Hepatocyte (in vitro differentiated cells): ENCODE measurements at regions not wholly inside any gene's neighbourhood (a gene's known extent, or its start where the extent isn't known, plus 50 kb on each side); places are given as distances from the start of the nearest gene placed in this dataset.
A peak's percentile ranks its signal among the peaks of the same experiment; 100 is the strongest.

Experiments
- DNase-seq: peaks from one replicate; pipeline ENCODE4 v3.0.0-alpha.2; 2016; ENCODE audit warnings: low spot score
- H2AFZ ChIP-seq: fragments of 200-600 bp; sonication (generic); 2 replicates; pipeline ENCODE4 v1.6.0; 2016; ENCODE audit warnings: antibody characterized with exemption, mild to moderate bottlenecking
- H3K27ac ChIP-seq: fragments of 200-600 bp; sonication (generic); 2 replicates; pipeline ENCODE4 v1.5.1; 2016; ENCODE audit warnings: mild to moderate bottlenecking
- H3K27me3 ChIP-seq: fragments of 200-600 bp; sonication (generic); 2 replicates; pipeline ENCODE4 v1.6.1; 2016
- H3K36me3 ChIP-seq: fragments of 200-600 bp; sonication (generic); replicated peaks from 2 replicates; pipeline ENCODE4 v1.5.1; 2016; ENCODE audit warnings: low read depth; ENCODE audit not compliant: insufficient read depth
- H3K4me1 ChIP-seq: fragments of 200-600 bp; sonication (generic); 2 replicates; pipeline ENCODE4 v1.5.1; 2016; ENCODE audit warnings: mild to moderate bottlenecking, moderate library complexity; ENCODE audit not compliant: insufficient read depth
- H3K4me2 ChIP-seq: fragments of 200-600 bp; sonication (generic); 2 replicates; pipeline ENCODE4 v1.6.0; 2016
- H3K4me3 ChIP-seq: fragments of 200-600 bp; sonication (generic); 2 replicates; pipeline ENCODE4 v1.5.1; 2016; ENCODE audit warnings: mild to moderate bottlenecking
- H3K79me2 ChIP-seq: fragments of 200-600 bp; sonication (generic); 2 replicates; pipeline ENCODE4 v1.6.0; 2017; ENCODE audit warnings: mild to moderate bottlenecking
- H3K9me2 ChIP-seq: fragments of 200-600 bp; sonication (generic); replicated peaks from 2 replicates; pipeline ENCODE4 v1.6.0; 2017; ENCODE audit warnings: mild to moderate bottlenecking; ENCODE audit not compliant: insufficient read depth
- H3K9me3 ChIP-seq: fragments of 200-600 bp; sonication (generic); 2 replicates; pipeline ENCODE4 v1.5.1; 2016; ENCODE audit warnings: low read depth, mild to moderate bottlenecking
- H4K20me1 ChIP-seq: fragments of 200-600 bp; sonication (generic); 2 replicates; pipeline ENCODE4 v1.6.0; 2016; ENCODE audit warnings: mild to moderate bottlenecking; ENCODE audit not compliant: insufficient read depth, poor library complexity, severe bottlenecking
- EZH2 ChIP-seq: fragments of 200-600 bp; sonication (generic); IDR thresholded peaks from 2 replicates; pipeline ENCODE4 v1.6.1; 2016; ENCODE audit warnings: antibody characterized with exemption, mild to moderate bottlenecking, borderline replicate concordance
- EZH2phosphoT487 ChIP-seq: fragments of 200-600 bp; sonication (generic); IDR thresholded peaks from one replicate; pipeline ENCODE4 v1.6.1; 2018; ENCODE audit warnings: antibody characterized with exemption, mild to moderate bottlenecking, low read depth, moderate library complexity; ENCODE audit not compliant: unreplicated experiment, severe bottlenecking
- WGBS: methylation state at CpG from one replicate; pipeline ENCODE4 v1.1.6; 2016; ENCODE audit warnings: low lambda C conversion rate; ENCODE audit errors: missing lambda C conversion rate; 5-methylcytosine and 5-hydroxymethylcytosine counted together
- TF ChIP-seq, protein P1 (sequence below): fragments of 200-600 bp; sonication (generic); IDR thresholded peaks from 2 replicates; pipeline ENCODE4 v1.5.1; 2016; ENCODE audit warnings: antibody characterized with exemption, mild to moderate bottlenecking; ENCODE audit not compliant: poor library complexity

- Histone ChIP-seq H3K27me3 (no peaks in the 10 kb centered on the region), H3K27ac (peak overlapping the region; percentile 66), H3K4me3 (no peak overlapping the region), H4K20me1 (no peaks in the 10 kb centered on the region), H3K36me3 (no peaks in the 10 kb centered on the region), H3K4me1 (peaks cover 8% of the 10 kb centered on the region), H2AFZ (no peak overlapping the region), H3K9me3 (no peaks in the 10 kb centered on the region), H3K9me2 (no peaks in the 10 kb centered on the region), H3K79me2 (no peaks in the 10 kb centered on the region), H3K4me2 (no peak overlapping the region)
- TF ChIP-seq, protein P1, sequence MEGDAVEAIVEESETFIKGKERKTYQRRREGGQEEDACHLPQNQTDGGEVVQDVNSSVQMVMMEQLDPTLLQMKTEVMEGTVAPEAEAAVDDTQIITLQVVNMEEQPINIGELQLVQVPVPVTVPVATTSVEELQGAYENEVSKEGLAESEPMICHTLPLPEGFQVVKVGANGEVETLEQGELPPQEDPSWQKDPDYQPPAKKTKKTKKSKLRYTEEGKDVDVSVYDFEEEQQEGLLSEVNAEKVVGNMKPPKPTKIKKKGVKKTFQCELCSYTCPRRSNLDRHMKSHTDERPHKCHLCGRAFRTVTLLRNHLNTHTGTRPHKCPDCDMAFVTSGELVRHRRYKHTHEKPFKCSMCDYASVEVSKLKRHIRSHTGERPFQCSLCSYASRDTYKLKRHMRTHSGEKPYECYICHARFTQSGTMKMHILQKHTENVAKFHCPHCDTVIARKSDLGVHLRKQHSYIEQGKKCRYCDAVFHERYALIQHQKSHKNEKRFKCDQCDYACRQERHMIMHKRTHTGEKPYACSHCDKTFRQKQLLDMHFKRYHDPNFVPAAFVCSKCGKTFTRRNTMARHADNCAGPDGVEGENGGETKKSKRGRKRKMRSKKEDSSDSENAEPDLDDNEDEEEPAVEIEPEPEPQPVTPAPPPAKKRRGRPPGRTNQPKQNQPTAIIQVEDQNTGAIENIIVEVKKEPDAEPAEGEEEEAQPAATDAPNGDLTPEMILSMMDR = no peak
- TF ChIP-seq EZH2phosphoT487 = no peak
- TF ChIP-seq EZH2 = no peak
- 33% methylated on average over 1 of the region's 1 CpG for WGBS
- peak; percentile 60 for DNase-seq
Measured at GRCh38 chr10:88028654-88029053, 165.2 kb downstream of the PTEN start.

DNA sequence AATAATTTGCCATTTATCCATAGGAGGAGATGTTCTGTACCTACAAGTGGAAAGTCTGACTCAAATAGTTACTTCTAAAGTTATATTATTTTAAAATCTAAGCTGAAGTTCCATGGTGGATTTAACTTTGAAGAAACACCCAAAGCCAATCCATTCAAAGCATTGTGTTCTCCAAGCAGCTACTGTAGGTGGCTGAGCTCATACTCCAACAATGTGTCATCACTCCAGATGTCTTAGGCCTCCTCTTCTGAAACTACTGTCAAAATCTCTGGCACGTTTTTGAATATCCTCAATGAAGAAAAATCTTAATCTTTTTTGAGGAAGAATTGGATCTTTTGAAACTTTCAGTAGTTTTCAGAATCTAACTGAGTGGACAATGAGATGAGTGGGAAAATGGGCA, 169.1 kb downstream of the PTEN start:
- 74% methylated on average over 1 of the region's 1 CpG for WGBS
- peaks cover 8% of the 10 kb centered on the region for H3K4me1 ChIP-seq
- H3K4me3 ChIP-seq = no peak overlapping the region
- no peaks in the 10 kb centered on the region for H3K9me3 ChIP-seq
- no peaks in the 10 kb centered on the region for H3K9me2 ChIP-seq
- no peak overlapping the region for H3K4me2 ChIP-seq
- TF ChIP-seq, protein P1 = no peak
- H2AFZ ChIP-seq = no peak overlapping the region
- H3K27me3 ChIP-seq = no peaks in the 10 kb centered on the region
- H4K20me1 ChIP-seq = no peaks in the 10 kb centered on the region
- H3K27ac ChIP-seq = no peak overlapping the region
- no peak for DNase-seq
- no peaks in the 10 kb centered on the region for H3K79me2 ChIP-seq
- no peaks in the 10 kb centered on the region for H3K36me3 ChIP-seq

GRCh38 chr10:88033385-88033784, 170.0 kb downstream of the PTEN start:
- H3K79me2 ChIP-seq = no peaks in the 10 kb centered on the region
- no peak overlapping the region for H3K4me3 ChIP-seq
- TF ChIP-seq EZH2phosphoT487 (no peak), EZH2 (no peak)
- TF ChIP-seq, protein P1 = no peak
- no peak overlapping the region for H3K27ac ChIP-seq
- no peaks in the 10 kb centered on the region for H3K36me3 ChIP-seq
- H3K27me3 ChIP-seq = no peaks in the 10 kb centered on the region
- H3K9me3 ChIP-seq = no peaks in the 10 kb centered on the region
- peaks cover 8% of the 10 kb centered on the region for H3K4me1 ChIP-seq
- WGBS = 85% methylated on average over 3 of the region's 3 CpGs
- H3K9me2 ChIP-seq = no peaks in the 10 kb centered on the region
- no peak overlapping the region for H3K4me2 ChIP-seq
- H2AFZ ChIP-seq = no peak overlapping the region
- DNase-seq = no peak
- H4K20me1 ChIP-seq = no peaks in the 10 kb centered on the region

- Histone ChIP-seq H3K27ac (no peak overlapping the region), H3K4me3 (no peak overlapping the region), H3K36me3 (no peaks in the 10 kb centered on the region), H3K27me3 (no peaks in the 10 kb centered on the region), H3K4me2 (no peak overlapping the region), H3K4me1 (peaks cover 8% of the 10 kb centered on the region), H2AFZ (no peak overlapping the region), H3K79me2 (no peaks in the 10 kb centered on the region), H4K20me1 (no peaks in the 10 kb centered on the region), H3K9me3 (no peaks in the 10 kb centered on the region), H3K9me2 (no peaks in the 10 kb centered on the region)
- 83% methylated on average over 4 of the region's 4 CpGs for WGBS
- TF ChIP-seq, protein P1 = no peak
- no peak for DNase-seq
Measured at GRCh38 chr10:88033793-88034192, 170.4 kb downstream of the PTEN start.
